Nucleus accumbens (tissue), 56 donors: ENCODE measurements at regions not wholly inside any gene's neighbourhood (a gene's known extent, or its start where the extent isn't known, plus 50 kb on each side); places are given as distances from the start of the nearest gene placed in this dataset.

Experiments
- DNase-seq, 56 donors: peaks; one replicate each; lab custom pipeline; 2025; lab: John Stamatoyannopoulos, UW

GRCh38 chr2:183214680-183215079 lies 90.4 kb downstream of the NUP35 start:
- no peak for DNase-seq

- no peak for DNase-seq
Measured at GRCh38 chr2:183215917-183216316, 91.7 kb downstream of the NUP35 start.

GRCh38 chr2:183219888-183220287 lies 95.6 kb downstream of the NUP35 start:
- DNase-seq, result no peak

GRCh38 chr2:183222751-183223150 lies 98.5 kb downstream of the NUP35 start:
- DNase-seq, result no peak

GRCh38 chr2:183224948-183225347 lies 100.7 kb downstream of the NUP35 start:
- no peak for DNase-seq

- DNase-seq, result no peak
Measured at GRCh38 chr2:183227176-183227575, 102.9 kb downstream of the NUP35 start.

- no peak for DNase-seq
Measured at GRCh38 chr2:183229386-183229785, 105.1 kb downstream of the NUP35 start.

GRCh38 chr2:183232161-183232865 lies 108.1 kb downstream of the NUP35 start:
- no peak for DNase-seq

- no peak for DNase-seq
Measured at GRCh38 chr2:183242937-183243336, 118.7 kb downstream of the NUP35 start.

GRCh38 chr2:183243758-183244157 lies 119.5 kb downstream of the NUP35 start:
- DNase-seq, result no peak

GRCh38 chr2:183244300-183244844 lies 120.1 kb downstream of the NUP35 start:
- DNase-seq, result no peak

GRCh38 chr2:183248866-183249567 lies 124.8 kb downstream of the NUP35 start:
- DNase-seq, result no peak

- DNase-seq, result no peak
Measured at GRCh38 chr2:183250061-183250460, 125.8 kb downstream of the NUP35 start.

- DNase-seq, result no peak
Measured at GRCh38 chr2:183250472-183250871, 126.2 kb downstream of the NUP35 start.

- DNase-seq, result no peak
Measured at GRCh38 chr2:183253441-183254130, 129.3 kb downstream of the NUP35 start.

- no peak for DNase-seq
Measured at GRCh38 chr2:183255411-183255810, 131.2 kb downstream of the NUP35 start.

- no peak for DNase-seq
Measured at GRCh38 chr2:183259921-183260320, 135.7 kb downstream of the NUP35 start.

GRCh38 chr2:183260527-183260926 lies 136.3 kb downstream of the NUP35 start:
- no peak for DNase-seq

- DNase-seq, result no peak
Measured at GRCh38 chr2:183264890-183265535, 140.8 kb downstream of the NUP35 start.

- no peak for DNase-seq
Measured at GRCh38 chr2:183267148-183267827, 143.0 kb downstream of the NUP35 start.
